Smooth muscle cell of the brain vasculature (primary cell): ENCODE measurements at regions not wholly inside any gene's neighbourhood (a gene's known extent, or its start where the extent isn't known, plus 50 kb on each side); places are given as distances from the start of the nearest gene placed in this dataset.

Experiments used
- DNase-seq: peaks from one replicate; pipeline ENCODE4 v3.0.0-alpha.2; 2012; ENCODE audit warnings: low read depth, low spot score

GRCh38 chr4:30436394-30436793 lies 283.8 kb upstream of the PCDH7 start:
- no peak for DNase-seq

GRCh38 chr4:30437316-30437715 lies 282.9 kb upstream of the PCDH7 start:
- DNase-seq, result no peak

GRCh38 chr4:30443289-30443688 lies 276.9 kb upstream of the PCDH7 start:
- DNase-seq, result no peak

- no peak for DNase-seq
These were observed 269.7 kb upstream of the PCDH7 start for GRCh38 chr4:30450474-30450873.

- no peak for DNase-seq
These were observed 265.7 kb upstream of the PCDH7 start for GRCh38 chr4:30454504-30454903.

- DNase-seq, result no peak
These were observed 263.5 kb upstream of the PCDH7 start for GRCh38 chr4:30456716-30457115.

- DNase-seq, result no peak
These were observed 259.4 kb upstream of the PCDH7 start for GRCh38 chr4:30460818-30461217.

- DNase-seq, result no peak
These were observed 259.0 kb upstream of the PCDH7 start for GRCh38 chr4:30461218-30461617.

- DNase-seq, result no peak
These were observed 257.6 kb upstream of the PCDH7 start for GRCh38 chr4:30462445-30463090.

GRCh38 chr4:30471861-30472260 lies 248.3 kb upstream of the PCDH7 start:
- no peak for DNase-seq

- no peak for DNase-seq
These were observed 246.9 kb upstream of the PCDH7 start for GRCh38 chr4:30473225-30473624.

GRCh38 chr4:30495251-30495650 lies 224.9 kb upstream of the PCDH7 start:
- no peak for DNase-seq

GRCh38 chr4:30495651-30496310 lies 224.4 kb upstream of the PCDH7 start:
- DNase-seq, result no peak

GRCh38 chr4:30511751-30512150 lies 208.4 kb upstream of the PCDH7 start:
- no peak for DNase-seq

GRCh38 chr4:30518211-30518610 lies 202.0 kb upstream of the PCDH7 start:
- no peak for DNase-seq

- no peak for DNase-seq
These were observed 194.4 kb upstream of the PCDH7 start for GRCh38 chr4:30525662-30526315.

GRCh38 chr4:30535255-30535654 lies 184.9 kb upstream of the PCDH7 start:
- no peak for DNase-seq

- no peak for DNase-seq
These were observed 183.9 kb upstream of the PCDH7 start for GRCh38 chr4:30536231-30536630.

GRCh38 chr4:30537456-30537855 lies 182.7 kb upstream of the PCDH7 start:
- peak; percentile 9 for DNase-seq

GRCh38 chr4:30538794-30539193 lies 181.4 kb upstream of the PCDH7 start:
- no peak for DNase-seq

- DNase-seq, result no peak
These were observed 177.1 kb upstream of the PCDH7 start for GRCh38 chr4:30543057-30543456.

- no peak for DNase-seq
These were observed 167.0 kb upstream of the PCDH7 start for GRCh38 chr4:30553151-30553550.

- DNase-seq, result no peak
These were observed 166.5 kb upstream of the PCDH7 start for GRCh38 chr4:30553706-30554105.
